Mesendoderm (in vitro differentiated cells): ENCODE measurements at regions not wholly inside any gene's neighbourhood (a gene's known extent, or its start where the extent isn't known, plus 50 kb on each side); places are given as distances from the start of the nearest gene placed in this dataset.
A peak's percentile ranks its signal among the peaks of the same experiment; 100 is the strongest.

ENCODE experiments used
- DNase-seq: peaks from one replicate; pipeline ENCODE4 v3.0.0; 2013
- H2AK5ac ChIP-seq: 2 replicates; pipeline ENCODE4 v1.6.1; 2013; ENCODE audit warnings: low read length, inconsistent platforms
- H2BK120ac ChIP-seq: 2 replicates; pipeline ENCODE4 v1.6.1; 2013; ENCODE audit warnings: low read depth, mild to moderate bottlenecking, low read length, moderate library complexity, mixed read lengths
- H2BK15ac ChIP-seq: replicated peaks from 2 replicates; pipeline ENCODE4 v1.6.1; 2013; ENCODE audit warnings: low read depth, mild to moderate bottlenecking, moderate library complexity
- H2BK5ac ChIP-seq: 2 replicates; pipeline ENCODE4 v1.6.1; 2013; ENCODE audit warnings: low read length, inconsistent platforms
- H3K18ac ChIP-seq: 2 replicates; pipeline ENCODE4 v1.6.1; 2013; ENCODE audit warnings: mild to moderate bottlenecking, low read length, mixed read lengths
- H3K23ac ChIP-seq: one replicate; pipeline ENCODE4 v1.6.1; 2013; ENCODE audit warnings: low read length
- H3K27ac ChIP-seq: 2 replicates; pipeline ENCODE4 v1.5.1; 2013; ENCODE audit warnings: low read depth, mild to moderate bottlenecking, inconsistent platforms, low read length, moderate library complexity
- H3K27me3 ChIP-seq: 2 replicates; pipeline ENCODE4 v1.6.1; 2013; ENCODE audit warnings: low read length, control low read depth, mild to moderate bottlenecking, inconsistent platforms; ENCODE audit not compliant: insufficient read depth, poor library complexity
- H3K36me3 ChIP-seq: 2 replicates; pipeline ENCODE4 v1.6.1; 2013; ENCODE audit warnings: low read length, inconsistent platforms; ENCODE audit not compliant: control insufficient read depth, insufficient read depth
- H3K4ac ChIP-seq: one replicate; pipeline ENCODE4 v1.6.1; 2013; ENCODE audit warnings: low read depth, mild to moderate bottlenecking, low read length, moderate library complexity
- H3K4me1 ChIP-seq: 2 replicates; pipeline ENCODE4 v1.6.1; 2013; ENCODE audit warnings: low read depth, low read length, inconsistent platforms; ENCODE audit not compliant: control insufficient read depth
- H3K4me2 ChIP-seq: 2 replicates; pipeline ENCODE4 v1.6.1; 2013; ENCODE audit warnings: low read length
- H3K4me3 ChIP-seq: 2 replicates; pipeline ENCODE4 v1.5.1; 2013; ENCODE audit warnings: mild to moderate bottlenecking, low read length
- H3K56ac ChIP-seq: one replicate; pipeline ENCODE4 v1.6.1; 2013; ENCODE audit warnings: low read length
- H3K79me1 ChIP-seq: 2 replicates; pipeline ENCODE4 v1.6.1; 2013; ENCODE audit warnings: low read length, inconsistent platforms
- H3K79me2 ChIP-seq: 2 replicates; pipeline ENCODE4 v1.6.1; 2013; ENCODE audit warnings: mild to moderate bottlenecking, low read length; ENCODE audit not compliant: control insufficient read depth, insufficient read depth
- H3K9ac ChIP-seq: 2 replicates; pipeline ENCODE4 v1.6.1; 2013; ENCODE audit warnings: low read length, inconsistent platforms
- H4K5ac ChIP-seq: one replicate; pipeline ENCODE4 v1.6.1; 2013; ENCODE audit warnings: low read length
- H4K8ac ChIP-seq: one replicate; pipeline ENCODE4 v1.6.1; 2013; ENCODE audit warnings: low read depth, mild to moderate bottlenecking, control low read depth, low read length, moderate library complexity
- WGBS: extraction: QIAGEN DNeasy Blood & Tissue Kit; methylation state at CpG from one replicate; pipeline ENCODE4 v1.1.7; 2013; ENCODE audit warnings: low lambda C conversion rate, missing lambda C conversion rate; ENCODE audit not compliant: insufficient coverage; ENCODE audit errors: extremely low coverage; 5-methylcytosine and 5-hydroxymethylcytosine counted together

DNA sequence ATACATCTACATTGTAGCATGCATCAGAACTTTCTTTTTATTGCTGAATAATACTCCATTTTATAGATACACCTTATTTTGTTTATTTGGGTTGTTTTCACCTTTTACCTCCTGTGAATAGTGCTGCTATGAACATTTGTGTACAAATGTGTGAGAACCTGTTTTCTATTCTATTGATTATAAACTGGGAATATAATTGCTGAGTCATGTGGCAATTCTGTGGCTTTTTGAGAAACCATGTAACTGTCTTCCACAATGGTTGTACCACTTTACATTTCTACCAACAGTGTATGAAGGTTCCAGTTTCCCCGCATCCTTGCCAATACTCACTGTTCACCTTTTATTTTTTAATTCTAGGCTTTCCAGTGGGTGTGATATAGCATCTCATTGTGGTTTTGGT is 138.6 kb upstream of the MBL2 start:
- no peaks in the 10 kb centered on the region for H3K36me3 ChIP-seq
- H4K8ac ChIP-seq, result no peak overlapping the region
- H3K27me3 ChIP-seq, result no peaks in the 10 kb centered on the region
- H3K9ac ChIP-seq, result no peak overlapping the region
- H3K4me3 ChIP-seq, result no peak overlapping the region
- no peak overlapping the region for H4K5ac ChIP-seq
- H2BK5ac ChIP-seq, result no peak overlapping the region
- no peak overlapping the region for H3K18ac ChIP-seq
- WGBS, result no CpG with 5 or more reads among the region's 1 CpG
- H2AK5ac ChIP-seq, result no peak overlapping the region
- H2BK120ac ChIP-seq, result no peak overlapping the region
- H3K4me2 ChIP-seq, result no peak overlapping the region
- H3K79me1 ChIP-seq, result no peaks in the 10 kb centered on the region
- no peak overlapping the region for H2BK15ac ChIP-seq
- DNase-seq, result no peak
- peaks cover 2% of the 10 kb centered on the region for H3K4me1 ChIP-seq
- H3K27ac ChIP-seq, result no peak overlapping the region
- no peaks in the 10 kb centered on the region for H3K79me2 ChIP-seq
- H3K23ac ChIP-seq, result no peak overlapping the region
- H3K56ac ChIP-seq, result no peak overlapping the region
- H3K4ac ChIP-seq, result no peak overlapping the region

GRCh38 chr10:52908478-52908877 is 135.9 kb upstream of the MBL2 start:
- DNase-seq, result peak; percentile 21
- Histone ChIP-seq H2BK5ac (no peak overlapping the region), H3K18ac (no peak overlapping the region), H2BK120ac (no peak overlapping the region), H2AK5ac (no peak overlapping the region), H3K9ac (no peak overlapping the region), H3K79me1 (no peaks in the 10 kb centered on the region), H3K27ac (no peak overlapping the region), H3K56ac (no peak overlapping the region), H3K4me1 (peaks cover 2% of the 10 kb centered on the region), H3K79me2 (no peaks in the 10 kb centered on the region), H4K8ac (no peak overlapping the region), H3K27me3 (no peaks in the 10 kb centered on the region), H2BK15ac (no peak overlapping the region), H4K5ac (no peak overlapping the region), H3K4me3 (no peak overlapping the region), H3K36me3 (no peaks in the 10 kb centered on the region), H3K4me2 (no peak overlapping the region), H3K4ac (no peak overlapping the region), H3K23ac (no peak overlapping the region)
- no CpG with 5 or more reads among the region's 5 CpGs for WGBS

DNA sequence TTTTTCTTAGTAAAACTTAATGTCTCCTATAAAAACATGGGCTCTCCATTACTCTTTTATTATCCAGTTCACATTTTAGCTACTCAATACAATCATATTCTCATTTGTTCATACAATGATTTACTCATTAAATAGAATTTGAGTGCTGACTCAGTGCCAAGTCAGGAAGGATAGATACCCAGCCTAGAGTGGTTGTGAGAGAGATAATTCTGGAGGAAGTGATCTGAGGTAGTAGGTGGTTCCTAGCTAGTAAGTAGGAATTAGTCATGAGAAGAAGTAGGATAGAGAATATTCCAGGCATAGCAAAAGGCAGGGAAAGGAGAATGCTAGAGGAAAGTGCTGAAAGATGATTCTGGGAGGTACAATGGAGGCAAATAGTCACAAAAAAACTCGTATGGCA is 133.5 kb upstream of the MBL2 start:
- H2BK120ac ChIP-seq, result no peak overlapping the region
- no peak overlapping the region for H3K18ac ChIP-seq
- H3K4me2 ChIP-seq, result no peak overlapping the region
- H3K27me3 ChIP-seq, result no peaks in the 10 kb centered on the region
- no peak overlapping the region for H2BK5ac ChIP-seq
- WGBS, result no CpG with 5 or more reads among the region's 1 CpG
- peaks cover 2% of the 10 kb centered on the region for H3K4me1 ChIP-seq
- no peaks in the 10 kb centered on the region for H3K36me3 ChIP-seq
- no peak overlapping the region for H3K4ac ChIP-seq
- H4K5ac ChIP-seq, result no peak overlapping the region
- DNase-seq, result no peak
- no peak overlapping the region for H3K9ac ChIP-seq
- no peak overlapping the region for H3K56ac ChIP-seq
- no peak overlapping the region for H3K27ac ChIP-seq
- no peaks in the 10 kb centered on the region for H3K79me1 ChIP-seq
- no peak overlapping the region for H4K8ac ChIP-seq
- no peak overlapping the region for H2BK15ac ChIP-seq
- no peak overlapping the region for H3K4me3 ChIP-seq
- H3K23ac ChIP-seq, result no peak overlapping the region
- no peak overlapping the region for H2AK5ac ChIP-seq
- no peaks in the 10 kb centered on the region for H3K79me2 ChIP-seq

- no peak overlapping the region for H3K27ac ChIP-seq
- H2BK120ac ChIP-seq, result no peak overlapping the region
- no peak overlapping the region for H2AK5ac ChIP-seq
- H4K5ac ChIP-seq, result no peak overlapping the region
- no peak overlapping the region for H3K4me3 ChIP-seq
- peaks cover 2% of the 10 kb centered on the region for H3K4me1 ChIP-seq
- H3K27me3 ChIP-seq, result no peaks in the 10 kb centered on the region
- H3K23ac ChIP-seq, result no peak overlapping the region
- H3K56ac ChIP-seq, result no peak overlapping the region
- DNase-seq, result peak; percentile 40
- no peak overlapping the region for H4K8ac ChIP-seq
- no peaks in the 10 kb centered on the region for H3K79me2 ChIP-seq
- H3K36me3 ChIP-seq, result no peaks in the 10 kb centered on the region
- H3K9ac ChIP-seq, result no peak overlapping the region
- no peak overlapping the region for H3K18ac ChIP-seq
- no peak overlapping the region for H3K4me2 ChIP-seq
- no CpG with 5 or more reads among the region's 3 CpGs for WGBS
- H3K4ac ChIP-seq, result no peak overlapping the region
- H2BK5ac ChIP-seq, result no peak overlapping the region
- no peak overlapping the region for H2BK15ac ChIP-seq
- no peaks in the 10 kb centered on the region for H3K79me1 ChIP-seq
Measured at GRCh38 chr10:52903397-52903938, 130.9 kb upstream of the MBL2 start.

DNA sequence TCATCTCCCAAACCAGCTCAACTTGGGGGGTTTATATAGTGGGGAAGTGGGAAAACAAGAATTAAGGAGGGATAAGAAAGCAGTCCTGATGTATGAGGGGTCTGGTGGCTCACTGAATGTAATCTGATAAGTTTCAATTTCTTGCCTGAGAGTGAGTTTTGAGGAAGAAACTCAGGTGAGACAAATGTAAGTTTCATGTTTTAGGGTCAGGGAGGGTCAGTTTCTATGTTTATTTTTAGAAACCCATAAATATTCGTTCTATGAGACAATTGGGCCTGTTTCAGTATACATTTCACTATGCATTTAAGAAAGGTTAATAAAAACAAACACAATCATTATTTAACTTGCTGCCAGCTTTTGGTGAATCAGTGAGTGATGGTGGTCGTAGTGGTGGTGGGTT is 128.0 kb upstream of the MBL2 start:
- H3K4me3 ChIP-seq, result no peak overlapping the region
- no peaks in the 10 kb centered on the region for H3K36me3 ChIP-seq
- H2BK5ac ChIP-seq, result no peak overlapping the region
- no peak overlapping the region for H4K8ac ChIP-seq
- H3K9ac ChIP-seq, result no peak overlapping the region
- no peaks in the 10 kb centered on the region for H3K27me3 ChIP-seq
- no peak overlapping the region for H4K5ac ChIP-seq
- H3K79me2 ChIP-seq, result no peaks in the 10 kb centered on the region
- H3K79me1 ChIP-seq, result no peaks in the 10 kb centered on the region
- no peak overlapping the region for H3K23ac ChIP-seq
- H2BK120ac ChIP-seq, result no peak overlapping the region
- no peak overlapping the region for H3K18ac ChIP-seq
- H3K4ac ChIP-seq, result no peak overlapping the region
- no peak for DNase-seq
- H2AK5ac ChIP-seq, result no peak overlapping the region
- H3K4me2 ChIP-seq, result no peak overlapping the region
- H3K4me1 ChIP-seq, result no peaks in the 10 kb centered on the region
- H3K56ac ChIP-seq, result no peak overlapping the region
- no peak overlapping the region for H2BK15ac ChIP-seq
- no CpG with 5 or more reads among the region's 2 CpGs for WGBS
- no peak overlapping the region for H3K27ac ChIP-seq

GRCh38 chr10:52897162-52897561 is 124.6 kb upstream of the MBL2 start:
- Histone ChIP-seq H3K9ac (no peak overlapping the region), H4K5ac (no peak overlapping the region), H3K56ac (no peak overlapping the region), H3K23ac (no peak overlapping the region), H4K8ac (no peak overlapping the region), H3K27me3 (no peaks in the 10 kb centered on the region), H3K4me3 (no peak overlapping the region), H2AK5ac (no peak overlapping the region), H3K36me3 (no peaks in the 10 kb centered on the region), H3K4me1 (no peaks in the 10 kb centered on the region), H3K79me2 (no peaks in the 10 kb centered on the region), H3K79me1 (no peaks in the 10 kb centered on the region), H3K4me2 (no peak overlapping the region), H3K27ac (no peak overlapping the region), H2BK15ac (no peak overlapping the region), H3K4ac (no peak overlapping the region), H3K18ac (no peak overlapping the region), H2BK120ac (no peak overlapping the region), H2BK5ac (no peak overlapping the region)
- no peak for DNase-seq
